ENCODE measurements at regions not wholly inside any gene's neighbourhood (a gene's known extent, or its start where the extent isn't known, plus 50 kb on each side); places are given as distances from the start of the nearest gene placed in this dataset.

DNA sequence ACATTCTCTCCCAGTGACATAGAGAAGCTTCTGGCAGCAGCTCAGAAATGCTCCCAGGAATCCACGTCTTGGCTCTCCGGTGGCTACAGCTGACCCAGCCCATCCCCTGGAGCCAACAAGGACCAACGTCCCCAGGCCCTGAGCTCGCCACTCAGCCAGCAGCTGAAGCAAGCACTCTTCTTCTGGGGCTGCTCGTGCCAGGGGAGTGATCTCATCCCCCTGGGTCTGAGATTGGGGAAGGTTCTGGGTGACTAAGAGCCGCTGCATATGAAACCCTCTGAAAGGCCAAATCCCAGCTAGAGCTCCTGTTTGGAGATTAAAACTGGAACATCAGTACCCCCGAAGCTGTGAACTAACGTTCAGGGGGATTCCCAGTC lies 487.9 kb downstream of the NPHP4 start:
- TF ChIP-seq, protein P1, sequence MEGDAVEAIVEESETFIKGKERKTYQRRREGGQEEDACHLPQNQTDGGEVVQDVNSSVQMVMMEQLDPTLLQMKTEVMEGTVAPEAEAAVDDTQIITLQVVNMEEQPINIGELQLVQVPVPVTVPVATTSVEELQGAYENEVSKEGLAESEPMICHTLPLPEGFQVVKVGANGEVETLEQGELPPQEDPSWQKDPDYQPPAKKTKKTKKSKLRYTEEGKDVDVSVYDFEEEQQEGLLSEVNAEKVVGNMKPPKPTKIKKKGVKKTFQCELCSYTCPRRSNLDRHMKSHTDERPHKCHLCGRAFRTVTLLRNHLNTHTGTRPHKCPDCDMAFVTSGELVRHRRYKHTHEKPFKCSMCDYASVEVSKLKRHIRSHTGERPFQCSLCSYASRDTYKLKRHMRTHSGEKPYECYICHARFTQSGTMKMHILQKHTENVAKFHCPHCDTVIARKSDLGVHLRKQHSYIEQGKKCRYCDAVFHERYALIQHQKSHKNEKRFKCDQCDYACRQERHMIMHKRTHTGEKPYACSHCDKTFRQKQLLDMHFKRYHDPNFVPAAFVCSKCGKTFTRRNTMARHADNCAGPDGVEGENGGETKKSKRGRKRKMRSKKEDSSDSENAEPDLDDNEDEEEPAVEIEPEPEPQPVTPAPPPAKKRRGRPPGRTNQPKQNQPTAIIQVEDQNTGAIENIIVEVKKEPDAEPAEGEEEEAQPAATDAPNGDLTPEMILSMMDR (IDR thresholded peaks at IDR 0.05): no peak
- no peak for TF ChIP-seq POLR2A (IDR thresholded peaks at IDR 0.05)
